Vagina (tissue), 2 donors: ENCODE measurements at regions not wholly inside any gene's neighbourhood (a gene's known extent, or its start where the extent isn't known, plus 50 kb on each side); places are given as distances from the start of the nearest gene placed in this dataset.
"Not testable (repeated sequence)": the region's sequence is repeated elsewhere in the genome, so short reads cannot be mapped to it uniquely, and the experiment has no call there.

Source experiments
- DNase-seq, 2 donors: peaks; one replicate each; pipeline ENCODE4 v3.0.0-alpha.2; 2017; ENCODE audit errors: extremely low spot score in 2 of 2
- H3K27ac ChIP-seq: fragments of 200-600 bp; sonication (generic); one replicate; pipeline ENCODE4 v1.5.1; 2019
- H3K27me3 ChIP-seq: fragments of 200-600 bp; sonication (generic); one replicate; pipeline ENCODE4 v1.5.1; 2019
- H3K36me3 ChIP-seq, 2 donors: fragments of 200-600 bp; sonication (generic); one replicate each; pipeline ENCODE4 v1.5.1; 2017 to 2019
- H3K4me1 ChIP-seq: fragments of 200-600 bp; sonication (generic); one replicate; pipeline ENCODE4 v1.5.1; 2019
- H3K4me3 ChIP-seq, 2 donors: fragments of 200-600 bp; sonication (generic); 1 replicate in 1 of 2; 2 replicates in 1 of 2; pipeline ENCODE4 v1.5.1; 2016 to 2019
- H3K9me3 ChIP-seq: fragments of 200-600 bp; sonication (generic); one replicate; pipeline ENCODE4 v1.5.1; 2019
- POLR2A ChIP-seq, 2 donors: fragments of 450-650 bp; IDR thresholded peaks; one replicate each; pipeline ENCODE4 v1.6.1; 2017; ENCODE audit warnings: antibody characterized with exemption in 2 of 2, mild to moderate bottlenecking in 2 of 2, moderate library complexity in 2 of 2
- POLR2AphosphoS5 ChIP-seq, 2 donors: sonication (generic); formaldehyde crosslinking; IDR thresholded peaks; one replicate each; pipeline ENCODE4 v1.9.0; 2017; ENCODE audit warnings: antibody characterized with exemption in 2 of 2, mild to moderate bottlenecking in 2 of 2, low read depth in 1 of 2; ENCODE audit not compliant: insufficient read depth in 1 of 2
- intact Hi-C: fragments of 100-400 bp; cut with DNase I; formaldehyde crosslinking; loops from one replicate; pipeline ENCODE4 v1.15.1; 2023
- TF ChIP-seq, protein P1 (sequence below), 3 experiments: fragments of 450-650 bp in 2 of 3; fragments of 200-600 bp in 1 of 3; sonication (generic) in 1 of 3; IDR thresholded peaks; one replicate each; pipeline ENCODE4 v1.5.1; 2017 to 2019; ENCODE audit warnings: antibody characterized with exemption in 3 of 3, mild to moderate bottlenecking in 2 of 3, moderate library complexity in 2 of 3

GRCh38 chr2:38484957-38485356 lies 107.9 kb upstream of the ATL2 start:
- H3K4me1 ChIP-seq = no peaks in the 10 kb centered on the region
- intact Hi-C loops = no loop called here
- no peak overlapping the region for H3K4me3 ChIP-seq
- TF ChIP-seq, protein P1, sequence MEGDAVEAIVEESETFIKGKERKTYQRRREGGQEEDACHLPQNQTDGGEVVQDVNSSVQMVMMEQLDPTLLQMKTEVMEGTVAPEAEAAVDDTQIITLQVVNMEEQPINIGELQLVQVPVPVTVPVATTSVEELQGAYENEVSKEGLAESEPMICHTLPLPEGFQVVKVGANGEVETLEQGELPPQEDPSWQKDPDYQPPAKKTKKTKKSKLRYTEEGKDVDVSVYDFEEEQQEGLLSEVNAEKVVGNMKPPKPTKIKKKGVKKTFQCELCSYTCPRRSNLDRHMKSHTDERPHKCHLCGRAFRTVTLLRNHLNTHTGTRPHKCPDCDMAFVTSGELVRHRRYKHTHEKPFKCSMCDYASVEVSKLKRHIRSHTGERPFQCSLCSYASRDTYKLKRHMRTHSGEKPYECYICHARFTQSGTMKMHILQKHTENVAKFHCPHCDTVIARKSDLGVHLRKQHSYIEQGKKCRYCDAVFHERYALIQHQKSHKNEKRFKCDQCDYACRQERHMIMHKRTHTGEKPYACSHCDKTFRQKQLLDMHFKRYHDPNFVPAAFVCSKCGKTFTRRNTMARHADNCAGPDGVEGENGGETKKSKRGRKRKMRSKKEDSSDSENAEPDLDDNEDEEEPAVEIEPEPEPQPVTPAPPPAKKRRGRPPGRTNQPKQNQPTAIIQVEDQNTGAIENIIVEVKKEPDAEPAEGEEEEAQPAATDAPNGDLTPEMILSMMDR (IDR thresholded peaks at IDR 0.05) = no peak
- TF ChIP-seq POLR2A (IDR thresholded peaks at IDR 0.05) = no peak
- no peak for TF ChIP-seq POLR2AphosphoS5 (IDR thresholded peaks at IDR 0.05; ENCODE audit: insufficient read depth in 1 of 2, low read depth in 1 of 2)
- peaks cover 8% of the 10 kb centered on the region for H3K9me3 ChIP-seq
- DNase-seq = no peak
- H3K27ac ChIP-seq = no peak overlapping the region
- no peaks in the 10 kb centered on the region for H3K27me3 ChIP-seq
- no peaks in the 10 kb centered on the region for H3K36me3 ChIP-seq

- Histone ChIP-seq H3K9me3 (peaks cover 8% of the 10 kb centered on the region), H3K4me3 (no peak overlapping the region), H3K4me1 (no peaks in the 10 kb centered on the region), H3K36me3 (no peaks in the 10 kb centered on the region), H3K27ac (no peak overlapping the region), H3K27me3 (no peaks in the 10 kb centered on the region)
- no peak for DNase-seq
- intact Hi-C loops = no loop called here
- TF ChIP-seq POLR2A (IDR thresholded peaks at IDR 0.05) = no peak
- TF ChIP-seq POLR2AphosphoS5 (IDR thresholded peaks at IDR 0.05; ENCODE audit: insufficient read depth in 1 of 2, low read depth in 1 of 2) = no peak
- TF ChIP-seq, protein P1 (IDR thresholded peaks at IDR 0.05) = no peak
Observed at GRCh38 chr2:38483776-38484501, 106.9 kb upstream of the ATL2 start.

DNA sequence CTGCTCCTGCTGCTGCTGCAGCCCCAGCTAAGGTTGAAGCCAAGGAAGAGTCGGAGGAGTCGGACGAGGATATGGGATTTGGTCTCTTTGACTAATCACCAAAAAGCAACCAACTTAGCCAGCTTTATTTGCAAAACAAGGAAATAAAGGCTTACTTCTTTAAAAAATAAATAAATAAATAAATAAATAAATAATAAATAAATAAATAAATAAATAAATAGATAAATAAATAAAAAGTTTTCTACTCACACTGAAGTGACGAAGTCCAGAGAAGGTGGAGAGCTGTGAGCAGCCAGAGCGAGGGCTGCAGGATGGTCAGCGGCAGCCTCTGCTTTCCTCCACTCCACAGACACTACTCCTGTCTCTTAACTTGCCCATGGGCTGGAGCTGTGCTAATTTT lies 105.6 kb upstream of the ATL2 start:
- H3K4me3 ChIP-seq, H3K4me1 ChIP-seq, H3K36me3 ChIP-seq, H3K27ac ChIP-seq, H3K27me3 ChIP-seq, intact Hi-C loops, H3K9me3 ChIP-seq, DNase-seq: not testable (repeated sequence)

GRCh38 chr2:38480617-38481016 lies 103.5 kb upstream of the ATL2 start:
- H3K27me3 ChIP-seq = no peaks in the 10 kb centered on the region
- no peaks in the 10 kb centered on the region for H3K36me3 ChIP-seq
- H3K4me1 ChIP-seq = no peaks in the 10 kb centered on the region
- no peak for DNase-seq
- no peak overlapping the region for H3K4me3 ChIP-seq
- peaks cover 8% of the 10 kb centered on the region for H3K9me3 ChIP-seq
- H3K27ac ChIP-seq = no peak overlapping the region
- intact Hi-C loops = no loop called here
- TF ChIP-seq, protein P1 (IDR thresholded peaks at IDR 0.05) = no peak
- no peak for TF ChIP-seq POLR2AphosphoS5 (IDR thresholded peaks at IDR 0.05; ENCODE audit: insufficient read depth in 1 of 2, low read depth in 1 of 2)
- TF ChIP-seq POLR2A (IDR thresholded peaks at IDR 0.05) = no peak

- Histone ChIP-seq H3K4me1 (no peaks in the 10 kb centered on the region), H3K36me3 (no peaks in the 10 kb centered on the region), H3K27ac (no peak overlapping the region), H3K4me3 (no peak overlapping the region), H3K9me3 (peaks cover 8% of the 10 kb centered on the region), H3K27me3 (no peaks in the 10 kb centered on the region)
- TF ChIP-seq, protein P1 (IDR thresholded peaks at IDR 0.05) = no peak
- TF ChIP-seq POLR2A (IDR thresholded peaks at IDR 0.05) (no peak), POLR2AphosphoS5 (IDR thresholded peaks at IDR 0.05; ENCODE audit: insufficient read depth in 1 of 2, low read depth in 1 of 2) (no peak)
- intact Hi-C loops = no loop called here
- DNase-seq = no peak
Observed at GRCh38 chr2:38477006-38477405, 99.9 kb upstream of the ATL2 start.
